LoVo (cell line): ENCODE measurements at regions not wholly inside any gene's neighbourhood (a gene's known extent, or its start where the extent isn't known, plus 50 kb on each side); places are given as distances from the start of the nearest gene placed in this dataset.
"Not testable (repeated sequence)": the region's sequence is repeated elsewhere in the genome, so short reads cannot be mapped to it uniquely, and the experiment has no call there.

Experiments
- DNase-seq: peaks from one replicate; pipeline ENCODE4 v3.0.0-alpha.2; 2016; ENCODE audit warnings: low spot score

GRCh38 chr6:139474145-139475108 lies 100.0 kb upstream of the CITED2 start:
- DNase-seq = no peak

DNA sequence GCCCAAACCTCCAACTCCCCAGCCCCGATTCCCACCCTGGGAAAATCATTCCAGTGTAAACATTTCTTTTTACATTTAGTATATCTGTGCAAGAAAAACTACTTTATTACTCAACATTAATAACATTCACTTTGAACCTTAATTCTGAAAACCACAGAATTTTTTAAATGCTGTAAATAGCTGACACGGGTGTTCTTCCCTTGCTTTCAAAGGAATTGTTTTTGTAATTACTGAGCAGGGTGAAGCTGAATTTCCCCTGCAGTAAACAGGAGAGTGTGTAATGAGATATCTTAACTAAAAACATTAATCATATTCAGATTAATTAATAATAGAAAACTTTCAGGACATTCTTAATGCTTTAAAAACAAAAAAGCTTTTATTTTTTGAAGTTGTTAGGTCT lies 99.3 kb upstream of the CITED2 start:
- DNase-seq = no peak

GRCh38 chr6:139473231-139473701 lies 98.8 kb upstream of the CITED2 start:
- no peak for DNase-seq

DNA sequence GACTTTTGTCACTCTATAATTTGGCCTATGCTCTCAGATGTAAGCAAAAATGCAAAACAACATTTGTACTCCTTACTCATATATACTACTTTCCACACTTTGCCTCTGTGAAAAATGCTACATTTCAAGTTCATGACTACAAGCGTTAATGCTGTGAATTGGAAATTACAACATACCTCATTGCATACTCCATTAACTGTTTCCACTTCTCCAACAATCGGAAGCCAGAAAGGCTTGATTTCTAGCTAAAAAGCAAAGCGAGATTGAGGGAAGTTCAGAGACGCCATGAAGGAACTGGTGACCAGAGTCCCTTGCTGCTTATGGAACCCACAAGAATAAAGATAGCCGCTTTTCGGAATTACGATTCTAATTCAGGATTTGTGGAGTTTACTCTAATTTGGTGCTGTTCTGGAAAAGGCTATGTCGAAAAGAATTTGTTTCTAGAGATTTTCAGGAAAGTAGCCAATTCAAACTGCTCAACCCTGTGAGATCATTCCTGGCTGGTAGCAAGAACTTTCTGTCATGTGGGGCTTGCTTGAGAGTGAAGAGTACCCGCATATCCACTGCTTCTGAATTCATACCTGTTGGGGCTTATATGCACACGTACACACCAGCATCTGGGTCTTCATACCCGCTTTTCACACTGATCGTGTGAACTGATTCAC lies 98.0 kb upstream of the CITED2 start:
- DNase-seq = no peak

GRCh38 chr6:139470997-139471396 lies 96.5 kb upstream of the CITED2 start:
- no peak for DNase-seq

DNA sequence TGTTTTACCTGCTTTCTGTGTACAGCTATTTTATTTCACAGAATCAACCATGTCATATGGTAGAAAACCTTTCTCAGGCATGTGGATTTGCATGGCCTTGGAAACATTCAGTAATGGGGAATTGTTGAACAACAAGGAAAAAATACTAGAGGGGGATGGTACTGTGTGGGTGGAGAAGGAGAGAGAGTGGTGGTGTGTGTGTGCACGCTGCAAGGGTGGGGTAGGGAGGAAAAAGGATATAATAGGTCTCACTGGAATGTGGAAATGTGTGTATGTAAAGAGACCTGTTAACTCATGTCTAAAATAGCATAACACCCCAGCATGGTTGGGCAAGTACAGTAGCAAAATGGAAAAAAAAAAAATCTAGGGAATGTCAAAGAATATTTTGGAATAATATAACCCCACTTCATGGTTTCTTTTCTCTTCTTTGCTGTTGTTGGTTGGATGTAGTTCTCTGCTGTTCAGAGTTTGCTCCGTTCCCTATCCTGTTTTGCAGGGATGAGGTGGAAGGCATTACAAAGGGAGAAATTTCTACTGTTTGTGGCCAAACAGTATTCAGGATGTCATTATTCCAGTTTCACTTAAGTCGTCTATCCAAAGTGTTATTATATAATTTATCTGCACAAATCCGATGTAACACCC lies 93.9 kb upstream of the CITED2 start:
- DNase-seq = no peak

- DNase-seq = no peak
These were observed 83.0 kb upstream of the CITED2 start for GRCh38 chr6:139457476-139457875.

DNA sequence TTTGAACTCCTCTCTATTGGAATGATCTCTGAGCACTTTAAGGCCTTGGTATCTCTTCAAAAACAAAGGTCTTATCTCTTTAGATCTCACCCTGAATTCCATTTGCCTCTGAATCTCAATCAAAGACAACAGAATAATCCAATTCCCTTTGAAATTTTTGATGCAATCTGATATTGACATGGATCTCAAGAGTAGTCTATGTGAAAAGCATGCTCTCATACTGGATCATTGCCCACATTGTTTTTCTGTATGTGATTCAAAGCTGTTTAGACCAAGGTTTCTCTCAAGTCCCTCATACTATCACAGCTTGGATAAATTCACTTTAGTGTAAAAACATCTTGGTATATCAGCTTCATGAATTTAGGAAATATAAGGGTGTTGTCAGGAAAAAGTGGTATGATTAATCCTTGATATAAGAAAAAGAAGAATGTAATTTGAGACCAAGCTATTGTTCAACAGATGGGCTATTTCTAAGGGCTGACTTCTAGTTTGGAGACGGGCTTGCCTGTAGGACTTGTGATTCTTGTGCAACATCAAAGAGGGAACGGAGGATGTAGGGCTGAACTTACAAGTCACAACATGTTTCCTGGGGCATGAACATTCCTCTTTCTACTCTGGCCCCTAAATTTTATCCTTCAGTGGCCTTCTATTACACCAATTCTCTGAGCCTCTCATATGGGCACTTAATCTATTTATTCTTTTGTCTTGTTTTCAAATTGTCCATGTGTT lies 77.9 kb upstream of the CITED2 start:
- no peak for DNase-seq

GRCh38 chr6:139449611-139450000 lies 75.2 kb upstream of the CITED2 start:
- DNase-seq = no peak

DNA sequence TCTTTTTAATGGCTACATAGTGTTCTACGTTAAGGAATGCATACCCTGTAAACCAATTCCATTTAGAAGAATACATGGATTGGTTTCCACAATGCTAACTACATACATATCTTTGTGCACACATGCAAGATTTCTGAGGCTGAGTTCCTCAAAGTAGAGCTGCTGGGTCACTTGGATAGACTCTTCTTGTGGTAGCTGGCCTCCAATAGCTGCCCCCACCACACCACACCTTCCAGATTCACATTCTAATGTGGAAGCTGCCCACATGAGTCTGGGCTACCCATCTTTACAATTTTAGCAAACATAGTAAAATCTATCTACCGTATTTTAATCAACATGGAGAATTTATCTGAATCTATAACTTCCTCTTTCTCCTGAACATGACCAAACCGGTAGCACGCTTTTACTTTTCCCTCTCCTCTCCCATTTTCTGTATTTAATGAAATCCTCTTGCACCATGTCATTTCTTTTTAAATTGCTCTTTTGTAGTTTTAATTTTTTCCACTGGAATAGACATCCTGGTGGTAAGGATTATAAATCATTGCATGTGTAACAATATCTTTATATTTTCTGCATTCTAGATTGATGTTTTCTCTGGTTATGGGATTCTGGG lies 74.7 kb upstream of the CITED2 start:
- DNase-seq = no peak

DNA sequence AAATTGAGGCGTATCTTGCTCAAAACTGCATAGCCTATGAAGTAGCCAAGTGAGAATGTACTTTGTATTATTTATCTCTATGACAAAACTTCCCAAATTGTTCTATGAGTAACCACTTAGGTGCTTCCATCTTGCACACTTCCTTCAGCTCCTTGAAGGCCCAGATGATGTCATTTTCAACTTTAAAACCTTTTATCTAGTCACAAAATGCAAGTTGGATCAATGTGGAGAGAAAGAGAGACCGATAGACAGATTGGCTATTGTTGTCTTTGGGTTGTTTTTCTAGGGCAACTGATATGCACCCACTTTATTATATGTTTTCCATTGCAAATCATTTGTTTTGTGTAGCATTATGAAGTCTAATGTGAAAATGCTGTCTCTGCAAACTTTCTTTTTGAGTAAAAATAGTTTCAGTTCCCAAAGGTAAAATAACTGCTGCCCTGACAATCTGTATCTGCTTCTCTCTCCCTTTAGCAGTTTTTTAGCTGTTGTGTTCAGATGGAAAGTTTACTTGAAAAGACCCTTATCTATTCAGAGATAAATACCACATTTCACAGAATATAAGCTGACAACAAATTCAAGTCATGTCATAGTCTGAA lies 73.7 kb upstream of the CITED2 start:
- no peak for DNase-seq

DNA sequence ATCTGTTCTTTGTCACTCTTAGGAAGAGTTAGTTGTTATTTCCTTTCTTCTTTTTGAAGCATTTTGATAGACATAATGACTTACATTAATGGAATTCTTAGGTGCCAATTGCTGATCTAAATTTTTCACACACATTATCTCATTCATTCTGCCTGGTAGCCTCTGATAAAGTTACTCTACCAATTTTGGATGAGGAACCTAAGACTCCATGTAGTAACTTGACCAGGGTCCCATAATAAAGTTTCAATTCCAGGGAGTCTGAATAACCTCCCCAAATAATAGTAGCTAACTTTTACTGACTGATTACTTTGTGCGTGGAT lies 73.2 kb upstream of the CITED2 start:
- no peak for DNase-seq

DNA sequence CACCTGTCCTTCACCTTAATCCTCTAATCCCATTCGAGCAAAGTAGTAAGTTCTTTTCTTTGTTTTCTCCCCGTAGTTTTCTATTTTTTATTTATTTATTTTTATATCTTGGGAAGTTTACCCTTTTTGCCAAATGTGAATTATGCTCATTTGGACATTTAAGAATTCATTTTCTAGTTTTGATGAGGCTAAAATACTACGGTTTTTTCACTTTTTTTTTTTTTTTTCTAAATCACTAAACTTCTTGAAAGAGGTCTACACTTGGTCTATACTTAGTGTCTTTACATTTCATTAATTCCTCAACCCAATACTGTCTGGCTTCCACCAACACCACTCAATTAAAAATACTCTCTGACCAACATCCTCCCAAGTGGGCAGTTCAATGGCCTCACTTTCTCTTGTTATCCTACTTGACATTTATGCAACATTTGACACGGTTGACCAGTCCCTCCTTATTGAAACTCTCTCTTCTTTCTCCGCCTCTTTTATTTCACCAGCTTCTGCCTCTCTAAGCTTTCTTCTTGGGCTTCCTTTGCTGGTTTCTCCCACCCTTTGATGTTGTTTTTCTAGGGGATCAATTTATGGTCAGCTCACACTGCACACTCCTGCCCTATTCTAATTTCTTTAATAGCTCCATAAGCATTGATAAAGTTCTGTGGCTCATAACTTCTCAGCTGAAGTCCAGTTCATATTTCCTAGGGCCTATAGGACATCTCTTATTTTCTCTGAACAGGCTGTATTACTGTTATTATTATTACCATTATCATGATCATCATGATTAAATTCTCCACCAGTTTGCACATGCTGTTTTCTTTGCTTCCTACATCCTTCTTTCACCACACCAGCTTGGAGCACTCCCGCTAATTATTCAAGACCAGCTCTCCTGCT lies 72.6 kb upstream of the CITED2 start:
- DNase-seq = no peak

GRCh38 chr6:139446138-139446715 lies 71.8 kb upstream of the CITED2 start:
- no peak for DNase-seq

GRCh38 chr6:139444273-139444787 lies 69.9 kb upstream of the CITED2 start:
- not testable (repeated sequence) for DNase-seq

GRCh38 chr6:139443231-139444112 lies 69.0 kb upstream of the CITED2 start:
- no peak for DNase-seq

DNA sequence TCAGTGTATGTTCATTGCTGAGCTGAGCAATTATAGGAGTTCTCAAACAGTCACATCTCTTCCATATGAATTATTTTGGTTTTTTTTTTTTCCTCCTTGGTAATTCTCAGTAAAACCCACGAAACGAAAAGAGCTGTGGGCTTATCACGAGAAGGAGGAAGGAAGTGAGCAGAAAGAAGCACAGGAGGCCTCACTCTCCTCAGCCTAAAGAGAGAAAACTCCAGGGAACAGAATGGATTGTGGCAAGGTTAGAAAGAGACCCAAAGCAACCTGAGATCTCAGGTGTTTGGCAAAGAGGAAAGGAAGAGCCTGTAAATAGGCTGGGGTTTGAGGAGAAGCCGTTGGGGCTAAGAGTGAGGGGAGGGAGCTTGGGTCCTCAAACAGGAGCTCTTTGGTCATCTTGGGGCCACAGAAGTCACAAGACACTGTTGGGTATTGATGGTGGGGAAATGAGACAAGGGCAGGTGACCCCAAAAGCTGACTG lies 67.8 kb upstream of the CITED2 start:
- no peak for DNase-seq

- DNase-seq = no peak
These were observed 64.9 kb upstream of the CITED2 start for GRCh38 chr6:139439349-139439748.

DNA sequence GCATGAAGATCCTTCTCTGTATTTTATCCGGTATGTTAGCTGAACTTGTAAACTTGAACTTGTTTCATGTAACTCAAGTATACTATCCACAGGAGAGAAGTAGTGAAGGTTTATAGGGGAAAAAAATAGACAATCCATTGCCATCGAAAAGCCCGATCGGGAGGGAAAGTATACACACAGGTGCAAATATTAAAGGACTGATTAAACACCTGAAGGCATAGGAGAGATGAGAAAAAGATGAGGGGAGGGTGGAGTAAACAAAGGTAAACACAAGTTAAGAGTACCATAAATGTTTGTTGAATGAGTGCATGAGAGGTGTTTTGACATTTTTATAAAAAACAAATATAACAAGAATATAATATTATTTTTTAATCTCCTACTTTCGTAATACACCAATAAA lies 64.3 kb upstream of the CITED2 start:
- DNase-seq = no peak
